ENCODE measurements at regions not wholly inside any gene's neighbourhood (a gene's known extent, or its start where the extent isn't known, plus 50 kb on each side); places are given as distances from the start of the nearest gene placed in this dataset.
"Not testable (repeated sequence)": the region's sequence is repeated elsewhere in the genome, so short reads cannot be mapped to it uniquely, and the experiment has no call there.

DNA sequence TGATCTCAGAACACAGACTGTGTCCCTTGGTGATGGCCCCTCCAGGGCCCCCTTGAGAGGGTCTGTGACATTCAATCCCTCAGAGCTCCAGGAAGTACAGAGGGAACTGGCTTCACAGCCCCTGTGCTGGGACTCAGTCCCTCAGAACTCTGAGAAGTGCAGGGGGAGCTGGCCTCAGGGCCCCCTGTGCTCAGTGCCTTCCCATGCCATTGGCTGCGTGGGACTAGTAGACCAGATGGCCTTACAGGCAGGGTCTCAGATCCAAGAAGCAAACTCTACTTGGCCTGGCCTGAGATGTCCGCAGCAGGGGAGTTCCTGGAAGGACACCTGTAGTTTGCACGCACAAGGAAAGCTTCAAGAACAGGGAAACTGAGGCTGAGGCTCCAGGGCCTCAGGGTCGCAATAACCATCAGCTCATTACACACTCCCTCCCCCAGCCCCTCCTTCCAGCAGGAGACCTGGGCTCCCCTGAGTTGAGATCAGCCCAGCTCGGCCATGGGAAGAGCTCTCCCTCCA lies 138.4 kb downstream of the BRD1 start:
- H3K27ac Mint-ChIP-seq, result no peak overlapping the region
- peaks cover 11% of the 10 kb centered on the region for H3K27me3 Mint-ChIP-seq
- peaks cover 0 to 4% (median 4%) of the 10 kb centered on the region in 3 donors for H3K9me3 Mint-ChIP-seq
- H3K36me3 Mint-ChIP-seq, result peaks cover 4% of the 10 kb centered on the region
- H3K4me1 Mint-ChIP-seq, result no peaks in the 10 kb centered on the region
- H3K4me3 Mint-ChIP-seq, result no peak overlapping the region

DNA sequence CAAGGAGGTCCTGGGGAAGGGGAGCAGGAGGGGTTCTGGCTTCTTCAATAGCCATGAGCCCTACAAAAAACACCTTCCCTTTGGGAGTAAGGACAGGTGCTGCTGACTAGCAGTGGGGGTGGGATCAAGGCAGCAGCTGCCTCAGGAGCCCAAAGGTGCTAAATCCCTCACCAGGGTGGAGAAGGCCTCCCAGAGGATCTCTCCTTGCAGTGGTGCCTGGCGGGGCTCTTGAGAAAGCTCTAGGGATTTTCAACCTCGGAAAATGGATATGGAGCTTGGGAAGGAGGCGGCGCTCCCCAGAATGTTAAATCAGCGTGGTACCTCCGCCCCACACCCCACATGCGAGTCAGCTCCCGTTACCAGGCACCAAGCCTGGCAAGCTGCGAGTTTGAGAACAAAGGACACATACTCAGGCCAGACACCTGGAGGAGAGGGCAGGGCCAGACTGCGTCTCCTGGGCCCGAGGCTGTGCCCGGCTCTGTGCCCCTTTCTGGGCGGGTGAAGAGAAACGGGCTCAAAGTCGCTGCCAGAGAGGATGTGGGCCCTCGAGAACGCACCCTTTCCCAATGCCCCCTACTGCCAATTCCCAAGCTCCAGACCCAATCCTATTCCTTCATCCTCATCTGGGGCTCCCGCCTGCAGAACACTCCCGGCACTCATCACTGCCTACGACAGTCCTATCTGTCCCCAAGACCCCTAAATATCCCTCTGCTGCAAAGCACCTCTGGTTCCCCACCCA lies 139.0 kb downstream of the BRD1 start:
- peaks cover 0 to 4% (median 4%) of the 10 kb centered on the region in 3 donors for H3K9me3 Mint-ChIP-seq
- H3K36me3 Mint-ChIP-seq, result peaks cover 4% of the 10 kb centered on the region
- peaks cover 11% of the 10 kb centered on the region for H3K27me3 Mint-ChIP-seq
- no peaks in the 10 kb centered on the region for H3K4me1 Mint-ChIP-seq
- H3K4me3 Mint-ChIP-seq, result no peak overlapping the region
- no peak overlapping the region for H3K27ac Mint-ChIP-seq

- Mint-ChIP-seq H3K4me3 (no peak overlapping the region), H3K36me3 (peaks cover 4% of the 10 kb centered on the region), H3K4me1 (no peaks in the 10 kb centered on the region), H3K9me3 (peaks cover 3 to 8% (median 7%) of the 10 kb centered on the region in 3 donors), H3K27me3 (peaks cover 11% of the 10 kb centered on the region), H3K27ac (no peak overlapping the region)
Measured at GRCh38 chr22:49687786-49688515, 139.7 kb downstream of the BRD1 start.

DNA sequence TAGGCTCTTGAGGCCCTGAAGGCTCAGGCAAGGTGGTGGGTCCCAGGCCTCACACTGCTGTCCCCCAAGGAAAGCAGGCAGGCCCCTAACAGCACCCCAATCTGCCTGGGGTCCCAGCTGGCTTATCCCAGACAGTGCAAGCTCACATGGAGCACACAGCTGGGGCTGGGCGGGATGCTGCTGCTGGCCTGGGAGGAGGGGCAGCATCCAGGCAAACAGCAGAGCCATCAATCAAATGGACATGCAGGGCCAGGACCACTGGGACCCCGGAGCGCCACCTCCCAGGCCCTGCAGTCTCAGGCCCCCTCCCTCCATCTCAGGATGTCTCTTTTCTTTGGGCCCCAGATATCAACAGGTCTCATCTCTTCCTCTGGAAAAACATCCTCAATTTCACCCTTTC lies 140.3 kb downstream of the BRD1 start:
- Mint-ChIP-seq H3K4me1 (no peaks in the 10 kb centered on the region), H3K27me3 (peaks cover 11% of the 10 kb centered on the region), H3K4me3 (no peak overlapping the region), H3K36me3 (peaks cover 4% of the 10 kb centered on the region), H3K9me3 (peaks cover 3 to 13% (median 8%) of the 10 kb centered on the region in 3 donors), H3K27ac (no peak overlapping the region)

GRCh38 chr22:49686495-49687219 lies 141.0 kb downstream of the BRD1 start:
- Mint-ChIP-seq H3K36me3 (peaks cover 2% of the 10 kb centered on the region), H3K27ac (no peak overlapping the region), H3K4me3 (no peak overlapping the region), H3K27me3 (peaks cover 11% of the 10 kb centered on the region), H3K9me3 (peaks cover 3 to 13% (median 7%) of the 10 kb centered on the region in 3 donors), H3K4me1 (no peaks in the 10 kb centered on the region)

DNA sequence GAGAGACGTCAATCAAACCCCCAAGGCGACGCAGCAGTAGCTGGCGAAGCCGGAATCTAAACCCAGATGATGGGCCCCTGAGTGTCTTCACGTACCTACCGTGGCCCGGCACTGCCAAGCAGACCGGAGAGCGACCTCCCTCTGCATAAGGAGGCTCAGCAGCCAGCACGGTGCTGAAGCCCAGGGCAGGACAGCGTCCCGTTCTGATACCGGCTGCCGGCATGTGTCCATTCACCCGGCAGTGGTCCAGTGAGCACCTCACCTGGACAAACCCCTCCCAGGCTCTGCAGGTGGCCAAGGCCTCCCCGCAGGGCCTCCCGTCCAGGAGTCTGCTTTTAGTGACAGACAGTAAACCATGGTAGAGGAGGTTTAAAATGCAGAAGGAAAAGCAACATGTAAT lies 142.0 kb downstream of the BRD1 start:
- no peaks in the 10 kb centered on the region for H3K4me1 Mint-ChIP-seq
- no peak overlapping the region for H3K27ac Mint-ChIP-seq
- H3K36me3 Mint-ChIP-seq, result peaks cover 2% of the 10 kb centered on the region
- no peak overlapping the region for H3K4me3 Mint-ChIP-seq
- peaks cover 7% of the 10 kb centered on the region for H3K27me3 Mint-ChIP-seq
- H3K9me3 Mint-ChIP-seq, result peaks cover 3 to 12% (median 4%) of the 10 kb centered on the region in 3 donors

DNA sequence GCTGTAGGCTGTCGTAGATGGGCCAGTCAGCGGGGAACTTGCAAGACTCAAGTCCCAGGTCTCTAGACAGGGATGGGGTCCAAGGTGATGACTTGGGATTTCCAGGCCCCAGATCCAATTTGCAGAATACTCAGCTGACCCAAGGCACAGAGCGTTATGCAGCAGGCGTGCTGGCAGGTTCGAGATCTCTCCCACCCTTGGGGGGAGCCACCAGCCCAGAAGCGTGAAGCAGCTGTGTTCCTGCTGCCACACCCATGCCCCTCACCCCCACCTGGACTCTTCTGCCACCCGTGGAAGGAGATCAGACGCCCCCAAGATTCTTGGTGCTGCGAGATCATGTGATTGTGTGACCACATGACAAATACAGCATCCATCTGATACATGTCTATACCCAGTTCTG lies 142.6 kb downstream of the BRD1 start:
- peaks cover 3 to 12% (median 4%) of the 10 kb centered on the region in 3 donors for H3K9me3 Mint-ChIP-seq
- H3K4me1 Mint-ChIP-seq, result no peaks in the 10 kb centered on the region
- H3K4me3 Mint-ChIP-seq, result no peak overlapping the region
- no peak overlapping the region for H3K27ac Mint-ChIP-seq
- peaks cover 4% of the 10 kb centered on the region for H3K27me3 Mint-ChIP-seq
- peaks cover 2% of the 10 kb centered on the region for H3K36me3 Mint-ChIP-seq

GRCh38 chr22:49683032-49683431 lies 144.6 kb downstream of the BRD1 start:
- H3K27me3 Mint-ChIP-seq, result peaks cover 8% of the 10 kb centered on the region
- H3K9me3 Mint-ChIP-seq, result peaks cover 3 to 12% (median 4%) of the 10 kb centered on the region in 3 donors
- no peaks in the 10 kb centered on the region for H3K4me1 Mint-ChIP-seq
- no peaks in the 10 kb centered on the region for H3K36me3 Mint-ChIP-seq
- H3K27ac Mint-ChIP-seq, result no peak overlapping the region
- no peak overlapping the region for H3K4me3 Mint-ChIP-seq

- not testable (repeated sequence) for H3K36me3 Mint-ChIP-seq, H3K4me1 Mint-ChIP-seq, H3K27me3 Mint-ChIP-seq, H3K4me3 Mint-ChIP-seq, H3K9me3 Mint-ChIP-seq, H3K27ac Mint-ChIP-seq
Measured at GRCh38 chr22:49680819-49681218, 146.9 kb downstream of the BRD1 start.

- H3K36me3 Mint-ChIP-seq, result no peaks in the 10 kb centered on the region
- H3K4me1 Mint-ChIP-seq, result no peaks in the 10 kb centered on the region
- H3K27ac Mint-ChIP-seq, result no peak overlapping the region
- peaks cover 4% of the 10 kb centered on the region for H3K27me3 Mint-ChIP-seq
- H3K4me3 Mint-ChIP-seq, result peak overlapping the region in 1 of 4 donors; percentile 52
- H3K9me3 Mint-ChIP-seq, result peaks cover 3 to 11% (median 4%) of the 10 kb centered on the region in 3 donors
Measured at GRCh38 chr22:49678842-49679170, 148.9 kb downstream of the BRD1 start.

DNA sequence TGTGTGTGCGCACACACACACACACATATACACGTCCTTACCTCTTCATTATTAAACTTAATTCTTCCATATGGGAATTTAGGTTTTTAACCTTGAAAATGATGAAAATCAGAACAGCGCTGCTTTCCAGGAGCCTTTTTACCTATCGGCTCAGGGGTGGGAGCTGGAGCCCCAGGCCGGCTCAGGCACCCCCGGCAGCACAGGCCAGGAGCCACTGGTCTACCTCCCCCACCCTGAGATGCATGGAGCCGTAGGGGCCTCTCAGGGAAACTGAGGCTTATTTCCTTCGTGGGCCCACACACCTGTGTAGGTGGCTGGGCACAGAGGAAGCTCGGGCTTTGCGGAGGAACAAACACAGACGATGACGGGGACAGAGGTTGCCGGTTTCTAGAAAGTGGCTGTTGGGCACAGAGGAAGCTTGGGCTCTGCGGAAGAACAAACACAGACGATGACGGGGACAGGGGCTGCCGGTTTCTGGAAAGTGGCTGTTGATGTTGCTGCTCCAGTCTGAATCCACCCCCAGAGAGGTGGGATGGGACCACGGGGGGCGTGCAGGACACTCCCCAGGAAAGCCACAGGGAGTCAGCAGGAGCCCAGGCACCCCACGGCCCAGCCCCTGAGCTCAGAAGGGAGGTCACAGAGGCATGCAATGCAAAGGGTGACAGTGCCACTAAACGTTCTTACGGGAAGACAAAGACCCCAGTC lies 149.4 kb downstream of the BRD1 start:
- Mint-ChIP-seq H3K27me3 (peaks cover 4% of the 10 kb centered on the region), H3K9me3 (peaks cover 3 to 11% (median 3%) of the 10 kb centered on the region in 3 donors), H3K4me1 (no peaks in the 10 kb centered on the region), H3K27ac (no peak overlapping the region), H3K36me3 (no peaks in the 10 kb centered on the region), H3K4me3 (no peak overlapping the region)

GRCh38 chr22:49677495-49677889 lies 150.2 kb downstream of the BRD1 start:
- Mint-ChIP-seq H3K27ac (no peak overlapping the region), H3K9me3 (peaks cover 0 to 3% (median 0%) of the 10 kb centered on the region in 3 donors), H3K27me3 (peaks cover 4% of the 10 kb centered on the region), H3K36me3 (no peaks in the 10 kb centered on the region), H3K4me3 (no peak overlapping the region), H3K4me1 (no peaks in the 10 kb centered on the region)

GRCh38 chr22:49676783-49677494 lies 150.7 kb downstream of the BRD1 start:
- H3K27me3 Mint-ChIP-seq, result peaks cover 4% of the 10 kb centered on the region
- no peaks in the 10 kb centered on the region for H3K4me1 Mint-ChIP-seq
- H3K4me3 Mint-ChIP-seq, result no peak overlapping the region
- H3K9me3 Mint-ChIP-seq, result peaks cover 0 to 2% (median 0%) of the 10 kb centered on the region in 3 donors
- no peaks in the 10 kb centered on the region for H3K36me3 Mint-ChIP-seq
- H3K27ac Mint-ChIP-seq, result no peak overlapping the region

GRCh38 chr22:49676230-49676629 lies 151.4 kb downstream of the BRD1 start:
- Mint-ChIP-seq H3K4me1 (peaks cover under 1 to 6% (median 5%) of the 10 kb centered on the region in 3 donors), H3K36me3 (no peaks in the 10 kb centered on the region), H3K4me3 (no peak overlapping the region), H3K9me3 (peaks cover 0 to 2% (median 0%) of the 10 kb centered on the region in 3 donors), H3K27ac (no peak overlapping the region), H3K27me3 (peaks cover 11% of the 10 kb centered on the region)
